Transverse colon (tissue), 4 donors: ENCODE measurements at regions not wholly inside any gene's neighbourhood (a gene's known extent, or its start where the extent isn't known, plus 50 kb on each side); places are given as distances from the start of the nearest gene placed in this dataset.

Experiments used
- DNase-seq: peaks from one replicate; pipeline ENCODE4 v3.0.0-alpha.2; 2019
- H3K27ac ChIP-seq, 4 donors: fragments of 200-600 bp; sonication (generic); 2 replicates each; pipeline ENCODE4 v1.5.1; 2016 to 2018; ENCODE audit warnings: inconsistent platforms in 4 of 4
- H3K27me3 ChIP-seq: fragments of 200-600 bp; sonication (generic); 2 replicates; pipeline ENCODE4 v1.5.1; 2017; ENCODE audit warnings: inconsistent platforms
- H3K36me3 ChIP-seq, 4 donors: fragments of 200-600 bp; sonication (generic); 2 replicates each; pipeline ENCODE4 v1.5.1; 2017 to 2019; ENCODE audit warnings: inconsistent platforms in 4 of 4
- H3K4me1 ChIP-seq, 4 donors: fragments of 200-600 bp; sonication (generic); 2 replicates each; pipeline ENCODE4 v1.5.1; 2017 to 2020; ENCODE audit warnings: inconsistent platforms in 4 of 4
- H3K4me3 ChIP-seq, 4 donors: fragments of 200-600 bp; sonication (generic); 1 replicate in 1 of 4; 2 replicates in 3 of 4; pipeline versions ENCODE4 v1.5.1 to v1.6.1; 2017 to 2019; ENCODE audit warnings: inconsistent platforms in 4 of 4
- H3K9me3 ChIP-seq, 2 donors: fragments of 200-600 bp; sonication (generic); 2 replicates each; pipeline ENCODE4 v1.5.1; 2017 to 2019; ENCODE audit warnings: inconsistent platforms in 2 of 2
- EP300 ChIP-seq: sonication (generic); formaldehyde crosslinking; IDR thresholded peaks from one replicate; pipeline ENCODE4 v1.6.1; 2017; ENCODE audit warnings: antibody characterized with exemption, low read depth
- POLR2A ChIP-seq: fragments of 450-650 bp; IDR thresholded peaks from one replicate; pipeline ENCODE4 v1.6.1; 2016; ENCODE audit warnings: antibody characterized with exemption, mild to moderate bottlenecking, moderate library complexity
- POLR2AphosphoS5 ChIP-seq, 3 donors: sonication (generic); formaldehyde crosslinking; IDR thresholded peaks; one replicate each; pipeline ENCODE4 v1.6.1; 2016; ENCODE audit warnings: antibody characterized with exemption in 3 of 3
- WGBS, 2 donors: methylation state at CpG; one replicate each; pipeline ENCODE4 v1.1.5; 2018; ENCODE audit warnings: low coverage in 1 of 2; 5-methylcytosine and 5-hydroxymethylcytosine counted together
- in situ Hi-C, 4 donors: fragments of 200-750 bp; cut with MboI; loops; one replicate each; pipeline versions ENCODE4 v1.15.0 to v1.15.1; 2017; ENCODE audit warnings: low sequenced_read_pairs in 3 of 4, low pct_ligation_motif_present in 1 of 4, low pct_unique_long_range_greater_than_20kb in 1 of 4
- intact Hi-C: fragments of 100-400 bp; cut with DNase I; formaldehyde crosslinking; loops from one replicate; pipeline ENCODE4 v1.15.1; 2023; ENCODE audit warnings: low total_unique reads
- TF ChIP-seq, protein P1 (sequence below), 5 experiments: fragments of 200-600 bp in 3 of 5; fragments of 450-650 bp in 2 of 5; sonication (generic) in 3 of 5; IDR thresholded peaks; 1 replicate in 2 of 5; 2 replicates in 3 of 5; pipeline ENCODE4 v1.5.1; 2016 to 2017; ENCODE audit warnings: antibody characterized with exemption in 5 of 5, inconsistent platforms in 3 of 5, mild to moderate bottlenecking in 2 of 5, moderate library complexity in 1 of 5

DNA sequence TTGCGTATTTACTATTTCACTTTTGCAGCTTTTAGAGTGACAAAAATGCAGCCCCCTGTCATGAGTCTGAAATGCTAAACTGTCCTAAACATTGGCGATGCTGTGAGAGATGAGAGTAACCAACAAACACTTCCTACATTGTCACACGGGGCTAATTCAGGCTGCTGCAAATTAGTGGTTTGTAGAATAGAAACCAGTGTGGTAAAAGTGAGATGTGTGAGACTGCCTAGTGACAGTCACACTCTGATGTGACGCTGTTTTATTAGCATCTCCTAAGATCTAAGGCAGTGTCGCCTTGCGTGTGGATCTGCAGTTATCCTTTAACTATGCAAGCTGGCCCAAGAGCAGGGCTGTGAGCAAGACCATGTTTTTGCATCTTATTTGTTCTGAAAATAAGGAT is 800.2 kb upstream of the TENM3 start:
- in situ Hi-C loops, result no loop called here
- Histone ChIP-seq H3K4me1 (no peaks in the 10 kb centered on the region), H3K9me3 (no peaks in the 10 kb centered on the region), H3K27ac (no peak overlapping the region), H3K36me3 (no peaks in the 10 kb centered on the region), H3K4me3 (no peak overlapping the region), H3K27me3 (no peaks in the 10 kb centered on the region)
- WGBS, 2 donors, result 4 to 25% methylated on average over 4 to 6 of the region's 6 CpGs
- TF ChIP-seq POLR2A, result no peak
- DNase-seq, result no peak
- intact Hi-C loops, result no loop called here

DNA sequence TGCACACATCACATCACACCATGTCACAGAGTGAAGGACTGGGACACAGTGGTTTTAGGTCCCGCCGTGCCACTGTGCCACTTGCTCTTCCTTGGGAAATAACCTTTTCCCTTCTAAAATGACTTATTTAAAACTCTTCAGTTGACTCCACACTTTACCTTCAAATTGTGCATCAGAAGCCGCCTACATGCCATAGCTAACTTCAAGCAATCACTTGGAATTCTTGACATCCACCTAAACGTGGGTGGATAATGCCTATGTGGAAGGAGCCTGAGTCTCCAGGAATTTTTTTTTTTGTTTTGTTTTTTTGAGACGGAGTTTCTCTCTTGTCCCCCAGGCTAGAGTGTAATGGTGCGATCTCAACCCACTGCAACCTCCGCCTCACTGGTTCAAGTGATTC is 777.4 kb upstream of the TENM3 start:
- intact Hi-C loops (no loop called here), in situ Hi-C loops (no loop called here)
- Histone ChIP-seq H3K36me3 (no peaks in the 10 kb centered on the region), H3K27ac (no peak overlapping the region), H3K9me3 (no peaks in the 10 kb centered on the region), H3K27me3 (no peaks in the 10 kb centered on the region), H3K4me3 (no peak overlapping the region), H3K4me1 (no peaks in the 10 kb centered on the region)
- 69 to 85% methylated on average over 2 to 7 of the region's 7 CpGs for WGBS, 2 donors
- TF ChIP-seq, protein P1, sequence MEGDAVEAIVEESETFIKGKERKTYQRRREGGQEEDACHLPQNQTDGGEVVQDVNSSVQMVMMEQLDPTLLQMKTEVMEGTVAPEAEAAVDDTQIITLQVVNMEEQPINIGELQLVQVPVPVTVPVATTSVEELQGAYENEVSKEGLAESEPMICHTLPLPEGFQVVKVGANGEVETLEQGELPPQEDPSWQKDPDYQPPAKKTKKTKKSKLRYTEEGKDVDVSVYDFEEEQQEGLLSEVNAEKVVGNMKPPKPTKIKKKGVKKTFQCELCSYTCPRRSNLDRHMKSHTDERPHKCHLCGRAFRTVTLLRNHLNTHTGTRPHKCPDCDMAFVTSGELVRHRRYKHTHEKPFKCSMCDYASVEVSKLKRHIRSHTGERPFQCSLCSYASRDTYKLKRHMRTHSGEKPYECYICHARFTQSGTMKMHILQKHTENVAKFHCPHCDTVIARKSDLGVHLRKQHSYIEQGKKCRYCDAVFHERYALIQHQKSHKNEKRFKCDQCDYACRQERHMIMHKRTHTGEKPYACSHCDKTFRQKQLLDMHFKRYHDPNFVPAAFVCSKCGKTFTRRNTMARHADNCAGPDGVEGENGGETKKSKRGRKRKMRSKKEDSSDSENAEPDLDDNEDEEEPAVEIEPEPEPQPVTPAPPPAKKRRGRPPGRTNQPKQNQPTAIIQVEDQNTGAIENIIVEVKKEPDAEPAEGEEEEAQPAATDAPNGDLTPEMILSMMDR (IDR thresholded peaks at IDR 0.05), result no peak
- TF ChIP-seq EP300 (no peak), POLR2AphosphoS5 (IDR thresholded peaks at IDR 0.05) (no peak), POLR2A (no peak)
- DNase-seq, result no peak

DNA sequence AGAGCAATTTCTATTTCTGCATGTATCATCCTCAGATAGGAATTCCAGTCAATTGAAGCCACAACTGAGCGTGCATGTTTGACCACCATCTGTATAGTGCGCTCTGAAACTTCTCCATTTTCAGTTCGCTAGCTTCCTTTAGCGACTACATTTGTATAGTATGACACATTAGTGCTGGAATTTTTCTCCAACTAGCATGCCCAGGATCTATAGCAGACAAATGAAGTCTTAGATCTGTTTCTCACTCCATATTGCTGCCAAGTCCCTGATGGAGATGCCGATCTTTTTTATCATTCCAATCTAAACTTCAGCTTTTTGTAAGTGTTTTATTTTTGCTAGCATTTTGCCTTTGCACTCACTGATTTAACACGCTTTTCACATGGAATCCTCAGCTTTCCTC is 774.8 kb upstream of the TENM3 start:
- no peaks in the 10 kb centered on the region for H3K4me1 ChIP-seq
- intact Hi-C loops (no loop called here), in situ Hi-C loops (no loop called here)
- no peaks in the 10 kb centered on the region for H3K27me3 ChIP-seq
- DNase-seq, result no peak
- TF ChIP-seq POLR2A, result no peak
- TF ChIP-seq EP300, result no peak
- TF ChIP-seq, protein P1 (IDR thresholded peaks at IDR 0.05), result no peak
- TF ChIP-seq POLR2AphosphoS5 (IDR thresholded peaks at IDR 0.05), result no peak
- H3K27ac ChIP-seq, result no peak overlapping the region
- no peaks in the 10 kb centered on the region for H3K9me3 ChIP-seq
- H3K36me3 ChIP-seq, result no peaks in the 10 kb centered on the region
- WGBS, 2 donors, result 67 to 90% methylated on average over 4 to 6 of the region's 6 CpGs
- no peak overlapping the region for H3K4me3 ChIP-seq

DNA sequence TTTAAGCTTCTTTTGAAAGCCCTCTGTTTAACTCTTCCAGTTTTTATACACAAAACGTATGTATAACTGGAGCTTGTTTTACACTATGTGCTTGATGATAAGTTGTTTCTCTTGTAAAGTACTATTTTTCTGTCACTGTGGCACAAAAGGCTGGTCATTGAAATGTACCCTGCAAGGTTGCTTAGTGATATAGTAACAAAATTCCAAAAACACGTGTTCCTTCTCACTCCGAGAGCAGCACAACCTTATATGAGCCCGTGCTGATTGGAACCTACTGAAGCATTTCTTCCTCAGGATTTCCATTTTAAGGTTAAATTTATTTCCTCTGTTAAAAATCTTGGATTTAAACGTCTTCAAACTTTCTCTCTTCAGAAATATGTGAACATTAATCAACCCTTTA is 772.9 kb upstream of the TENM3 start:
- Histone ChIP-seq H3K4me1 (no peaks in the 10 kb centered on the region), H3K9me3 (no peaks in the 10 kb centered on the region), H3K27ac (no peak overlapping the region), H3K4me3 (no peak overlapping the region), H3K27me3 (no peaks in the 10 kb centered on the region), H3K36me3 (no peaks in the 10 kb centered on the region)
- in situ Hi-C loops (no loop called here), intact Hi-C loops (no loop called here)
- TF ChIP-seq, protein P1 (IDR thresholded peaks at IDR 0.05), result no peak
- TF ChIP-seq EP300 (no peak), POLR2AphosphoS5 (IDR thresholded peaks at IDR 0.05) (no peak), POLR2A (no peak)
- 34 to 47% methylated on average over 5 of the region's 5 CpGs for WGBS, 2 donors
- no peak for DNase-seq

DNA sequence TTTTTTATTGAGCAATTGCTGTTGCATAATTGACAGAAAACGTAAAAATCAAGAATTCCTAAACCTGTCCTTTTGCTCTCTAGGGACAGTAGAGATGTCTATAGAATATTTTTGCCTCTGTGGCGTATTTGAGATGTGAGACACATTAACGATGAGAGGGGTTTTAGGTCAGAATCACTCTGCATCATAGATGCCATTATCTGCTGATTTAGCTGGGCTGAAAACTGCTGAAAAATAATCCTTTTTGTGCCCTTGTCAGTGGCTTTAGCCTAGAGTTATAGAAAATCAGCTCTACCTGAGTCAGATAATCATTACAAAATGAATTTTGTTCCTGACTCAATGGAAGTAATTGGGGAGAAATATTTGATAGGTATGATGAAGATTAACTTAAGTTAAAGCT is 767.8 kb upstream of the TENM3 start:
- in situ Hi-C loops (no loop called here), intact Hi-C loops (no loop called here)
- Histone ChIP-seq H3K36me3 (no peaks in the 10 kb centered on the region), H3K9me3 (no peaks in the 10 kb centered on the region), H3K4me3 (no peak overlapping the region), H3K27ac (no peak overlapping the region), H3K27me3 (no peaks in the 10 kb centered on the region), H3K4me1 (no peaks in the 10 kb centered on the region)
- WGBS, 2 donors, result 67 to 70% methylated on average over 3 of the region's 3 CpGs
- TF ChIP-seq POLR2AphosphoS5 (IDR thresholded peaks at IDR 0.05) (no peak), EP300 (no peak), POLR2A (no peak)
- TF ChIP-seq, protein P1 (IDR thresholded peaks at IDR 0.05), result no peak
- no peak for DNase-seq
